Thyroid gland (tissue), 4 donors: ENCODE measurements at regions not wholly inside any gene's neighbourhood (a gene's known extent, or its start where the extent isn't known, plus 50 kb on each side); places are given as distances from the start of the nearest gene placed in this dataset.
A peak's percentile ranks its signal among the peaks of the same experiment; 100 is the strongest.

ENCODE experiments used
- DNase-seq, 2 donors: peaks; one replicate each; pipeline ENCODE4 v3.0.0-alpha.2; 2019
- H3K27ac ChIP-seq, 3 donors: fragments of 200-600 bp; sonication (generic); 1 replicate in 2 of 3; 2 replicates in 1 of 3; pipeline ENCODE4 v1.5.1; 2016 to 2019; ENCODE audit warnings: mild to moderate bottlenecking in 1 of 3, moderate library complexity in 1 of 3
- H3K27me3 ChIP-seq: fragments of 200-600 bp; sonication (generic); one replicate; pipeline ENCODE4 v1.5.1; 2019
- H3K36me3 ChIP-seq, 2 donors: fragments of 200-600 bp; sonication (generic); one replicate each; pipeline ENCODE4 v1.5.1; 2016 to 2019
- H3K4me1 ChIP-seq, 2 donors: fragments of 200-600 bp; sonication (generic); one replicate each; pipeline ENCODE4 v1.5.1; 2017 to 2019
- H3K4me3 ChIP-seq, 3 donors: fragments of 200-600 bp; sonication (generic); replicated peaks in 1 of 3; 1 replicate in 2 of 3; 2 replicates in 1 of 3; pipeline ENCODE4 v1.5.1; 2016; ENCODE audit warnings: mild to moderate bottlenecking in 1 of 3
- H3K9me3 ChIP-seq: fragments of 200-600 bp; sonication (generic); one replicate; pipeline ENCODE4 v1.5.1; 2017
- CTCF ChIP-seq, 6 experiments: fragments of 200-600 bp in 3 of 6; fragments of 450-650 bp in 3 of 6; sonication (generic) in 3 of 6; IDR thresholded peaks; one replicate each; pipeline ENCODE4 v1.5.1; 2016 to 2019; ENCODE audit warnings: antibody characterized with exemption in 6 of 6, mild to moderate bottlenecking in 2 of 6, inconsistent platforms in 1 of 6, moderate library complexity in 1 of 6
- POLR2A ChIP-seq, 2 donors: fragments of 450-650 bp; IDR thresholded peaks; one replicate each; pipeline ENCODE4 v1.6.1; 2017; ENCODE audit warnings: antibody characterized with exemption in 2 of 2, mild to moderate bottlenecking in 2 of 2, moderate library complexity in 1 of 2
- WGBS, 2 donors: methylation state at CpG; one replicate each; pipeline ENCODE4 v1.1.5; 2017; 5-methylcytosine and 5-hydroxymethylcytosine counted together
- intact Hi-C: fragments of 100-400 bp; cut with DNase I; formaldehyde crosslinking; loops from one replicate; pipeline ENCODE4 v1.15.1; 2023

GRCh38 chr12:93137656-93138612 is 208.8 kb upstream of the EEA1 start:
- TF ChIP-seq CTCF (IDR thresholded peaks at IDR 0.05) = no peak
- Histone ChIP-seq H3K27ac (no peak overlapping the region), H3K4me3 (no peak overlapping the region), H3K27me3 (no peaks in the 10 kb centered on the region), H3K9me3 (no peaks in the 10 kb centered on the region), H3K36me3 (no peaks in the 10 kb centered on the region), H3K4me1 (peaks cover 0 to 8% of the 10 kb centered on the region in 2 donors)
- DNase-seq = no peak
- intact Hi-C loops = no loop called here
- WGBS, 2 donors = 92% methylated on average over 6 of the region's 6 CpGs

- peak; percentile 39 to 43 for DNase-seq
- Histone ChIP-seq H3K9me3 (no peaks in the 10 kb centered on the region), H3K4me3 (no peak overlapping the region), H3K27me3 (no peaks in the 10 kb centered on the region), H3K27ac (no peak overlapping the region), H3K4me1 (peaks cover 0 to 8% of the 10 kb centered on the region in 2 donors), H3K36me3 (no peaks in the 10 kb centered on the region)
- TF ChIP-seq CTCF (IDR thresholded peaks at IDR 0.05) (no peak), POLR2A (IDR thresholded peaks at IDR 0.05) (no peak)
- intact Hi-C loops = no loop called here
- 21 to 39% methylated on average over 1 of the region's 1 CpG for WGBS, 2 donors
Measured at GRCh38 chr12:93139028-93139665, 210.1 kb upstream of the EEA1 start.

- peaks cover 0 to 8% of the 10 kb centered on the region in 2 donors for H3K4me1 ChIP-seq
- TF ChIP-seq CTCF (IDR thresholded peaks at IDR 0.05) (no peak), POLR2A (IDR thresholded peaks at IDR 0.05) (no peak)
- WGBS, 2 donors = 95 to 97% methylated on average over 1 of the region's 1 CpG
- H3K4me3 ChIP-seq = no peak overlapping the region
- intact Hi-C loops = no loop called here
- no peak for DNase-seq
- no peak overlapping the region for H3K27ac ChIP-seq
- H3K9me3 ChIP-seq = no peaks in the 10 kb centered on the region
- no peaks in the 10 kb centered on the region for H3K36me3 ChIP-seq
- H3K27me3 ChIP-seq = no peaks in the 10 kb centered on the region
Measured at GRCh38 chr12:93140325-93140724, 211.2 kb upstream of the EEA1 start.

- intact Hi-C loops = no loop called here
- H3K27me3 ChIP-seq = no peaks in the 10 kb centered on the region
- 97 to 98% methylated on average over 3 to 6 of the region's 6 CpGs for WGBS, 2 donors
- no peak for DNase-seq
- H3K36me3 ChIP-seq = no peaks in the 10 kb centered on the region
- peaks cover 0 to 8% of the 10 kb centered on the region in 2 donors for H3K4me1 ChIP-seq
- no peak overlapping the region for H3K27ac ChIP-seq
- H3K4me3 ChIP-seq = no peak overlapping the region
- TF ChIP-seq CTCF (IDR thresholded peaks at IDR 0.05) (no peak), POLR2A (IDR thresholded peaks at IDR 0.05) (no peak)
- H3K9me3 ChIP-seq = no peaks in the 10 kb centered on the region
Measured at GRCh38 chr12:93140801-93141200, 211.7 kb upstream of the EEA1 start.

- H3K36me3 ChIP-seq = no peaks in the 10 kb centered on the region
- TF ChIP-seq POLR2A (IDR thresholded peaks at IDR 0.05) (no peak), CTCF (IDR thresholded peaks at IDR 0.05) (no peak)
- H3K9me3 ChIP-seq = no peaks in the 10 kb centered on the region
- intact Hi-C loops = no loop called here
- peaks cover 0 to 8% of the 10 kb centered on the region in 2 donors for H3K4me1 ChIP-seq
- H3K27me3 ChIP-seq = no peaks in the 10 kb centered on the region
- DNase-seq = no peak
- H3K27ac ChIP-seq = no peak overlapping the region
- 96 to 97% methylated on average over 3 of the region's 3 CpGs for WGBS, 2 donors
- no peak overlapping the region for H3K4me3 ChIP-seq
Measured at GRCh38 chr12:93142881-93143280, 213.8 kb upstream of the EEA1 start.
